SK-N-SH treated with all-trans-retinoic acid at 6 μM for 48 hours (cell line): ENCODE measurements at regions not wholly inside any gene's neighbourhood (a gene's known extent, or its start where the extent isn't known, plus 50 kb on each side); places are given as distances from the start of the nearest gene placed in this dataset.

Experiments
- ATAC-seq: fragments of 200-7000 bp; cut with Tn5 transposase; 3 replicates; pipeline ENCODE4 v1.9.1; 2020; ENCODE audit warnings: mild to moderate bottlenecking, moderate library complexity
- ARNTL ChIP-seq: fragments of 450-650 bp; formaldehyde crosslinking; IDR thresholded peaks from 2 replicates; pipeline ENCODE4 v1.5.0; 2020; ENCODE audit warnings: low read depth, mild to moderate bottlenecking, moderate library complexity, borderline replicate concordance
- CREB5 ChIP-seq: fragments of 250-450 bp; sonication (Bioruptor Pico); IDR thresholded peaks from 2 replicates; pipeline ENCODE4 v1.5.1; 2020; ENCODE audit warnings: low read depth, mild to moderate bottlenecking, moderate library complexity
- CSDC2 ChIP-seq: fragments of 250-450 bp; sonication (Bioruptor Pico); IDR thresholded peaks from 2 replicates; pipeline ENCODE4 v1.5.0; 2020; ENCODE audit warnings: mild to moderate bottlenecking, moderate library complexity
- CSRNP3 ChIP-seq: fragments of 250-450 bp; sonication (Bioruptor Pico); IDR thresholded peaks from 2 replicates; pipeline ENCODE4 v1.5.1; 2021; ENCODE audit warnings: mild to moderate bottlenecking, moderate library complexity
- ESRRG ChIP-seq: fragments of 250-450 bp; sonication (Bioruptor Pico); IDR thresholded peaks from 2 replicates; pipeline ENCODE4 v1.6.1; 2021; ENCODE audit warnings: mild to moderate bottlenecking
- GLIS3 ChIP-seq: fragments of 250-450 bp; sonication (Bioruptor Pico); IDR thresholded peaks from 2 replicates; pipeline ENCODE4 v1.5.0; 2020; ENCODE audit warnings: mild to moderate bottlenecking, moderate library complexity
- ISL1 ChIP-seq: fragments of 250-450 bp; sonication (Bioruptor Pico); IDR thresholded peaks from 2 replicates; pipeline ENCODE4 v2.1.2; 2022; ENCODE audit warnings: mild to moderate bottlenecking, moderate library complexity
- OSR1 ChIP-seq: fragments of 250-450 bp; sonication (Bioruptor Pico); IDR thresholded peaks from 2 replicates; pipeline ENCODE4 v1.8.0; 2022; ENCODE audit warnings: moderate library complexity, mild to moderate bottlenecking, inconsistent platforms
- PATZ1 ChIP-seq: fragments of 250-450 bp; sonication (Bioruptor Pico); IDR thresholded peaks from 2 replicates; pipeline ENCODE4 v1.8.0; 2020; ENCODE audit warnings: mild to moderate bottlenecking, moderate library complexity, borderline replicate concordance
- POU6F1 ChIP-seq: fragments of 250-450 bp; sonication (Bioruptor Pico); IDR thresholded peaks from 2 replicates; pipeline ENCODE4 v1.8.0; 2021; ENCODE audit warnings: low read depth, mild to moderate bottlenecking, moderate library complexity, borderline replicate concordance
- PPARA ChIP-seq: fragments of 250-450 bp; sonication (Bioruptor Pico); IDR thresholded peaks from 2 replicates; pipeline ENCODE4 v1.5.0; 2020; ENCODE audit warnings: mild to moderate bottlenecking, borderline replicate concordance
- SNAI2 ChIP-seq: fragments of 250-450 bp; sonication (Bioruptor Pico); IDR thresholded peaks from 2 replicates; pipeline ENCODE4 v1.5.0; 2020; ENCODE audit warnings: mild to moderate bottlenecking, moderate library complexity
- TCF4 ChIP-seq: fragments of 250-450 bp; sonication (Bioruptor Pico); IDR thresholded peaks from 2 replicates; pipeline ENCODE4 v1.8.0; 2021; ENCODE audit warnings: mild to moderate bottlenecking, moderate library complexity, borderline replicate concordance
- TOX ChIP-seq: fragments of 250-450 bp; sonication (Bioruptor Pico); IDR thresholded peaks from 2 replicates; pipeline ENCODE4 v1.8.0; 2021; ENCODE audit warnings: mild to moderate bottlenecking, moderate library complexity, borderline replicate concordance
- TSHZ2 ChIP-seq: fragments of 250-450 bp; sonication (Bioruptor Pico); IDR thresholded peaks from 2 replicates; pipeline ENCODE4 v1.5.0; 2020; ENCODE audit warnings: mild to moderate bottlenecking, moderate library complexity
- ZC3H10 ChIP-seq: fragments of 250-450 bp; sonication (Bioruptor Pico); IDR thresholded peaks from 2 replicates; pipeline ENCODE4 v1.5.1; 2021; ENCODE audit warnings: mild to moderate bottlenecking, moderate library complexity
- ZFP3 ChIP-seq: fragments of 250-450 bp; sonication (Bioruptor Pico); IDR thresholded peaks from 2 replicates; pipeline ENCODE4 v1.5.0; 2020; ENCODE audit warnings: mild to moderate bottlenecking, moderate library complexity
- ZFP30 ChIP-seq: fragments of 450-650 bp; formaldehyde crosslinking; IDR thresholded peaks from 2 replicates; pipeline ENCODE4 v1.5.0; 2022; ENCODE audit warnings: mild to moderate bottlenecking, moderate library complexity
- ZNF565 ChIP-seq: fragments of 450-650 bp; formaldehyde crosslinking; conservative IDR thresholded peaks from 2 replicates; pipeline ENCODE4 v1.5.0; 2020; ENCODE audit warnings: low read depth, mild to moderate bottlenecking, moderate library complexity
- ZNF70 ChIP-seq: fragments of 450-650 bp; formaldehyde crosslinking; IDR thresholded peaks from 2 replicates; pipeline ENCODE4 v1.5.0; 2020; ENCODE audit warnings: mild to moderate bottlenecking, moderate library complexity
- ZNF8 ChIP-seq: fragments of 450-650 bp; formaldehyde crosslinking; IDR thresholded peaks from 2 replicates; pipeline ENCODE4 v1.5.0; 2020; ENCODE audit warnings: mild to moderate bottlenecking, moderate library complexity

- TF ChIP-seq ZNF565 (CRISPR knock-in tag) (no peak), ZFP3 (no peak), ZNF70 (CRISPR knock-in tag) (no peak), PPARA (no peak), GLIS3 (CRISPR knock-in tag) (no peak), ESRRG (CRISPR knock-in tag) (no peak)
- TF ChIP-seq, all 23 proteins: peak for 0
- ATAC-seq, result no peak
Measured at GRCh38 chr10:130656582-130657133, 520.5 kb downstream of the GLRX3 start.

- ATAC-seq, result no peak
- TF ChIP-seq ZNF565 (CRISPR knock-in tag) (no peak), ZFP30 (no peak), ZFP3 (no peak), CREB5 (CRISPR knock-in tag) (no peak), PPARA (no peak), TOX (CRISPR knock-in tag) (no peak), ZNF8 (no peak), PATZ1 (CRISPR knock-in tag) (no peak), ISL1 (CRISPR knock-in tag) (no peak), ZNF70 (CRISPR knock-in tag) (no peak), SNAI2 (CRISPR knock-in tag) (no peak)
Measured at GRCh38 chr10:130658687-130659290, 522.6 kb downstream of the GLRX3 start.

- no peak for TF ChIP-seq ZNF565 (CRISPR knock-in tag)
- no peak for TF ChIP-seq PPARA
- TF ChIP-seq POU6F1 (CRISPR knock-in tag), result no peak
- TF ChIP-seq SNAI2 (CRISPR knock-in tag), result no peak
- TF ChIP-seq TOX (CRISPR knock-in tag), result no peak
- no peak for TF ChIP-seq CSDC2 (CRISPR knock-in tag)
- no peak for TF ChIP-seq GLIS3 (CRISPR knock-in tag)
- no peak for ATAC-seq
Measured at GRCh38 chr10:130659528-130659927, 523.3 kb downstream of the GLRX3 start.

- ATAC-seq, result no peak
- TF ChIP-seq OSR1 (CRISPR knock-in tag), result no peak
- TF ChIP-seq ZNF70 (CRISPR knock-in tag), result no peak
- TF ChIP-seq TOX (CRISPR knock-in tag), result no peak
- TF ChIP-seq CSDC2 (CRISPR knock-in tag), result no peak
- no peak for TF ChIP-seq ZFP3
- TF ChIP-seq TCF4 (CRISPR knock-in tag), result no peak
- TF ChIP-seq SNAI2 (CRISPR knock-in tag), result no peak
- no peak for TF ChIP-seq POU6F1 (CRISPR knock-in tag)
- no peak for TF ChIP-seq CSRNP3 (CRISPR knock-in tag)
- no peak for TF ChIP-seq GLIS3 (CRISPR knock-in tag)
- no peak for TF ChIP-seq PATZ1 (CRISPR knock-in tag)
- no peak for TF ChIP-seq ISL1 (CRISPR knock-in tag)
- TF ChIP-seq ZNF8, result no peak
- TF ChIP-seq TSHZ2 (CRISPR knock-in tag), result no peak
- no peak for TF ChIP-seq ARNTL
- no peak for TF ChIP-seq PPARA
- no peak for TF ChIP-seq ZC3H10 (CRISPR knock-in tag)
- no peak for TF ChIP-seq ESRRG (CRISPR knock-in tag)
Measured at GRCh38 chr10:130660266-130660665, 524.1 kb downstream of the GLRX3 start.
